BE2C (cell line): ENCODE measurements at regions not wholly inside any gene's neighbourhood (a gene's known extent, or its start where the extent isn't known, plus 50 kb on each side); places are given as distances from the start of the nearest gene placed in this dataset.

Source experiments
- DNase-seq: peaks from one replicate; pipeline ENCODE4 v3.0.0-alpha.2; 2020
- H3K27me3 ChIP-seq: fragments of 250-450 bp; sonication (Bioruptor Pico); 2 replicates; pipeline ENCODE4 v1.5.1; 2020; ENCODE audit warnings: mild to moderate bottlenecking
- H3K36me3 ChIP-seq: fragments of 250-450 bp; sonication (Bioruptor Pico); 2 replicates; pipeline ENCODE4 v1.5.1; 2020; ENCODE audit warnings: mild to moderate bottlenecking
- H3K4me1 ChIP-seq: fragments of 250-450 bp; sonication (Bioruptor Pico); 2 replicates; pipeline ENCODE4 v1.5.1; 2020
- H3K4me3 ChIP-seq: 2 replicates; pipeline ENCODE4 v1.5.1; 2011; ENCODE audit warnings: low read depth, low read length
- H3K9me3 ChIP-seq: fragments of 250-450 bp; sonication (Bioruptor Pico); 2 replicates; pipeline ENCODE4 v1.5.1; 2020
- TF ChIP-seq, protein P1 (sequence below): IDR thresholded peaks from 2 replicates; pipeline ENCODE4 v1.5.1; 2012; ENCODE audit warnings: mild to moderate bottlenecking, low read depth, low read length

DNA sequence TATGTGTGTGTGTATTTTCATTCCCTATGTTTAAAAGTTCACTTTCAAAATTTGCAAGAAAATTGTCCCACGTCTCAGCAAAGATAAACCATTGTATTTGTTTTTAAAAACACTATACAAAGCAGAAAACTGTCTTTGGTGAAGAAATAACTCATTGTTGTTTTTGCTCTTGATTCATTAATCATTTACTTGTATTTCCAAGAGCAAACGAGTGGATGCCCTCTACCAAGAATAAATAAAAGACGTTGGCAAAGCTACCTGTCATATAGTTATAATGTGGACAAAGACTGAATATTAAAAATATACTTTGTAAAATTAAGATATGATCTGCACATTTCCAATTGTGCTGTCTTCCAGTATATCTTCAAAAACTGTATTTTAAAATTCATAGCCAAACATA is 210.9 kb upstream of the NDST3 start:
- no peak for DNase-seq
- H3K9me3 ChIP-seq = no peaks in the 10 kb centered on the region
- H3K27me3 ChIP-seq = no peaks in the 10 kb centered on the region
- no peaks in the 10 kb centered on the region; the same call in 1 of the 2 replicates for H3K4me1 ChIP-seq
- no peaks in the 10 kb centered on the region for H3K36me3 ChIP-seq
- no peak overlapping the region for H3K4me3 ChIP-seq
- TF ChIP-seq, protein P1, sequence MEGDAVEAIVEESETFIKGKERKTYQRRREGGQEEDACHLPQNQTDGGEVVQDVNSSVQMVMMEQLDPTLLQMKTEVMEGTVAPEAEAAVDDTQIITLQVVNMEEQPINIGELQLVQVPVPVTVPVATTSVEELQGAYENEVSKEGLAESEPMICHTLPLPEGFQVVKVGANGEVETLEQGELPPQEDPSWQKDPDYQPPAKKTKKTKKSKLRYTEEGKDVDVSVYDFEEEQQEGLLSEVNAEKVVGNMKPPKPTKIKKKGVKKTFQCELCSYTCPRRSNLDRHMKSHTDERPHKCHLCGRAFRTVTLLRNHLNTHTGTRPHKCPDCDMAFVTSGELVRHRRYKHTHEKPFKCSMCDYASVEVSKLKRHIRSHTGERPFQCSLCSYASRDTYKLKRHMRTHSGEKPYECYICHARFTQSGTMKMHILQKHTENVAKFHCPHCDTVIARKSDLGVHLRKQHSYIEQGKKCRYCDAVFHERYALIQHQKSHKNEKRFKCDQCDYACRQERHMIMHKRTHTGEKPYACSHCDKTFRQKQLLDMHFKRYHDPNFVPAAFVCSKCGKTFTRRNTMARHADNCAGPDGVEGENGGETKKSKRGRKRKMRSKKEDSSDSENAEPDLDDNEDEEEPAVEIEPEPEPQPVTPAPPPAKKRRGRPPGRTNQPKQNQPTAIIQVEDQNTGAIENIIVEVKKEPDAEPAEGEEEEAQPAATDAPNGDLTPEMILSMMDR = no peak

DNA sequence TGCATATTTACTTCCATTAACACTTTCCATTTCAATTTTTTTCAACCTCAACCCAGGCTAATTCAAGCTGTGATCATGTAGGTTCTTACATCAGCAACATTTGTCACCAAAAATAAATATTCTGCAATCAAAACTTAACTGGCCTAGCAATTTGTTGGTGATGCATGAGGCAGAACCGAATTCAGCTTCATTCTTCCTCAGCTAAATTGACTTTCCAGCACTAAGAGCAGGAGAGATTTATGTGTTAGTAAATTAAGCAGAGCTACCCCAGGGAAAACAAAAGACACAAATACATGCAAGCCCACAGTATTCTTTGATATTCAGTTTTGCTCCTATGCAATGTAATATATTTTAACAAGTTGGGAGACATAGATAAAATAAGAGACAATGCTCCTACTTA is 208.7 kb upstream of the NDST3 start:
- Histone ChIP-seq H3K36me3 (no peaks in the 10 kb centered on the region), H3K27me3 (no peaks in the 10 kb centered on the region), H3K4me1 (no peaks in the 10 kb centered on the region; the same call in 1 of the 2 replicates), H3K4me3 (no peak overlapping the region), H3K9me3 (no peaks in the 10 kb centered on the region)
- TF ChIP-seq, protein P1 = no peak
- DNase-seq = no peak

DNA sequence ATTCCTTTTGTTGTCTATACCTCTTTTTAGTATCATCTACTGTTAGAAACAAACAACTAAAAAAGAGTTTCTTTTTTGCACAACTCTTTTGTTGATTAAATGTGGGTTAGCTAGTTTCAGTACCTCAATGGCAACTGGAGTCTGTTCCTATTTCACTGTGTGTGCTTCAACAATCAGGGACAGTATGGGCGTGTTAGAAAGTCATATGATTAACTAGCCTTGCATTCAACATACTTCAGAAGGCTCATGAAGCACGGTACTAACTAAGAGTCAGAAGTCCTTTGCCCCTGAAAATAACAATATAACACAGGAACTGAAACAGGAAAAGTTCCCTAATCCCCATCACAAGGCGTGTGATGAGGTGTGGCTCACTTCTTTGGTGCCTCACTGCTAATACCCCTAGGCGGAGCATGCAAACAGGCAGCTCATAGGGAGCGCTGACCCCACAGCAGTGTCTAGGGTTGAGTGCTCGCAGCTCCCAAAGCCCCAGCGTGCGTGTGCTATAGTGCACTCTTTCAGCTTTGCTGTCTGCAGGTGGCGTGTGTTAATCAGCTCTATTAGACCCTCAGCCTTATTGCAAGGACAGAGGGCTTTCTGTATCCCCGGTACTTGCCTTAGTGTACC is 203.1 kb upstream of the NDST3 start:
- Histone ChIP-seq H3K36me3 (no peaks in the 10 kb centered on the region), H3K27me3 (no peaks in the 10 kb centered on the region), H3K4me1 (no peaks in the 10 kb centered on the region), H3K4me3 (no peak overlapping the region), H3K9me3 (no peaks in the 10 kb centered on the region)
- no peak for DNase-seq
- TF ChIP-seq, protein P1 = no peak

DNA sequence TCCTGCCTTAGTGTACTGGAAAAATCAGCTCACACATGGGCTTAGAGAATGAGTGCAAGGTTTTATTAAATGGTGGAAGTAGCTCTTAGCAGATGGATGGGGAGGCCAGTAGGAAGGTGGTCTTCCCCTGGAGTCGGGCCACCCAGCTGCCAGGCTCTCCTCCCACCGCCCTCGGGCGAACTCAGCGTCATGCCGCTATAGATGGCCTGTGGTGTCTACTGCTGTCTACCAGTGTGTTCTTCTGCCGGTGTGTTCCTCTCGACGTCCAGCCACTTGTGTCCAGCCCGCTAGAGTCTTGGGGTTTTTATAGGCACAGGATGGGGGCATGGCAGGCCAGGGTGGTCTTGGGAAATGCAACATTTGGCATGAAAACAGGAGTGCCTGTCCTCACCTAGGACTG is 198.7 kb upstream of the NDST3 start:
- H3K27me3 ChIP-seq = no peaks in the 10 kb centered on the region
- H3K36me3 ChIP-seq = no peaks in the 10 kb centered on the region
- no peak overlapping the region for H3K4me3 ChIP-seq
- no peaks in the 10 kb centered on the region for H3K9me3 ChIP-seq
- no peaks in the 10 kb centered on the region for H3K4me1 ChIP-seq
- DNase-seq = no peak
- TF ChIP-seq, protein P1 = no peak

DNA sequence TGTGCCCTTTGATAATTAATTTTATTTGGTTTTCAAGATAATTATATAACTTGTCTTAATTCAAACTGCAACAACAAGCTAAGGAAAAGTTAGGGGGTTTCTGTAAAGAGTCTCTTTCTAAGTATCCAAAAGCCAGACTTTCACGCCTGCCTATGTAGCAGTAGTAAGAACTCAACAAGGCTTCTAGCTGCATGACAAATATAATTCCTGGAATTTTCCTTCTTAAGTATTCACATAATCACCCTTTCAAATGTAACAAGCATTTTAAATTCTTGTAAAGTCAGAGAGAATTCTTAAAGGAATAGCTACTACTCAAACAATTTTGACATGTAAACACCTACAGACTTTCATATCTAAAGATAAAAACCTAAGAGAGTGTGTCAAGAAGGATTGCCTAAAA is 189.7 kb upstream of the NDST3 start:
- TF ChIP-seq, protein P1 = no peak
- Histone ChIP-seq H3K4me3 (no peak overlapping the region), H3K36me3 (no peaks in the 10 kb centered on the region), H3K4me1 (no peaks in the 10 kb centered on the region), H3K9me3 (no peaks in the 10 kb centered on the region), H3K27me3 (no peaks in the 10 kb centered on the region)
- no peak for DNase-seq

DNA sequence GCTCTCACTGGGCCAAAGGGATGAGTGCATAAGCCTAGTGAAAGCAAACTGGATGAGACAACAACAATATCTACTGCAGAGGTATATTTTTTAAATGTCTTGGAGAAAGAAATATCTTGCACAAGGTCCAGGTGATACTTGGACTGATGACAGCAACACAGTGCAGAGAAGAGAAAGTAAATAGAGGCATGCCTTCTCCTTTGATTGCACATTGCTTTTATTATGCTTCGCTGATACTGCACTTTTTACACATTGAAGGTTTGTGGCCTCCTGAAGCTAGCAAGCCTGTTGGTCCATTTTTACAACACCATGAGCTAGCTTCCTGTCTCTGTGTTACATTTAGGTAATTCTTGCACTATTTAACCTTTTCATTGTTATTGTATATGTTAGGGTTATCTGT is 189.0 kb upstream of the NDST3 start:
- Histone ChIP-seq H3K4me3 (no peak overlapping the region), H3K36me3 (no peaks in the 10 kb centered on the region), H3K27me3 (no peaks in the 10 kb centered on the region), H3K4me1 (no peaks in the 10 kb centered on the region), H3K9me3 (no peaks in the 10 kb centered on the region)
- DNase-seq = no peak
- TF ChIP-seq, protein P1 = no peak
